Lung (tissue), 11 donors: ENCODE measurements at regions not wholly inside any gene's neighbourhood (a gene's known extent, or its start where the extent isn't known, plus 50 kb on each side); places are given as distances from the start of the nearest gene placed in this dataset.

Experiments used
- ATAC-seq: fragments of 200-7000 bp; cut with Tn5 transposase; one replicate; pipeline ENCODE4 v1.9.1; 2020; ENCODE audit warnings: moderate number of reproducible peaks; ENCODE audit not compliant: insufficient read depth, low FRiP score
- DNase-seq, 3 donors: peaks; one replicate each; pipeline ENCODE4 v3.0.0-alpha.2; 2013 to 2017
- H3K27ac ChIP-seq, 2 donors: one replicate each; pipeline ENCODE4 v1.5.1; 2013; ENCODE audit warnings: mild to moderate bottlenecking in 2 of 2, moderate library complexity in 2 of 2, control low read depth in 1 of 2, inconsistent platforms in 1 of 2, low read depth in 1 of 2, low read length in 1 of 2
- H3K27me3 ChIP-seq, 3 donors: one replicate each; pipeline ENCODE4 v1.5.1; 2013; ENCODE audit warnings: low read length in 2 of 3; ENCODE audit not compliant: control insufficient read depth in 3 of 3, insufficient read depth in 3 of 3
- H3K36me3 ChIP-seq, 4 donors: one replicate each; pipeline ENCODE4 v1.5.1; 2013; ENCODE audit warnings: low read length in 4 of 4, mild to moderate bottlenecking in 1 of 4, moderate library complexity in 1 of 4; ENCODE audit not compliant: control insufficient read depth in 4 of 4, insufficient read depth in 4 of 4
- H3K4me1 ChIP-seq, 5 donors: one replicate each; pipeline ENCODE4 v1.5.1; 2013; ENCODE audit warnings: low read length in 5 of 5, mild to moderate bottlenecking in 2 of 5, moderate library complexity in 1 of 5; ENCODE audit not compliant: control insufficient read depth in 5 of 5, insufficient read depth in 5 of 5
- H3K4me3 ChIP-seq: one replicate; pipeline ENCODE4 v1.5.1; 2013; ENCODE audit warnings: mild to moderate bottlenecking, control low read depth, moderate library complexity
- H3K9ac ChIP-seq, 2 donors: one replicate each; pipeline ENCODE4 v1.5.1; 2013; ENCODE audit warnings: low read length in 2 of 2, control low read depth in 1 of 2; ENCODE audit not compliant: insufficient read depth in 1 of 2
- H3K9me3 ChIP-seq, 4 donors: one replicate each; pipeline ENCODE4 v1.5.1; 2013; ENCODE audit warnings: low read length in 3 of 4, mild to moderate bottlenecking in 1 of 4, moderate library complexity in 1 of 4; ENCODE audit not compliant: control insufficient read depth in 4 of 4, insufficient read depth in 3 of 4
- CTCF ChIP-seq: IDR thresholded peaks from 2 replicates; pipeline ENCODE4 v1.5.1; 2012; ENCODE audit warnings: mild to moderate bottlenecking; ENCODE audit errors: control extremely low read depth, extremely low read depth
- WGBS, 2 donors: extraction: QIAGEN DNeasy Blood & Tissue Kit; methylation state at CpG; one replicate each; pipeline ENCODE4 v1.1.7; 2013; 5-methylcytosine and 5-hydroxymethylcytosine counted together
- donor health status: control.
- donor health status: control.
- donor health status: Bipolar disorder and iron deficiency.
- donor health status: healthy.
- donor health status: DM: yes; HTN: yes; CAD: no.

GRCh38 chr5:96072138-96072790 is 110.6 kb upstream of the ELL2 start:
- Histone ChIP-seq H3K27me3 (no peaks in the 10 kb centered on the region), H3K4me1 (peaks cover 0 to 4% (median 0%) of the 10 kb centered on the region in 5 donors), H3K4me3 (no peak overlapping the region), H3K9ac (no peak overlapping the region), H3K36me3 (no peaks in the 10 kb centered on the region), H3K27ac (no peak overlapping the region), H3K9me3 (no peaks in the 10 kb centered on the region)
- DNase-seq (no peak), ATAC-seq (no peak)
- TF ChIP-seq CTCF: no peak
- WGBS, 2 donors: 54 to 57% methylated on average over 4 of the region's 4 CpGs

- ATAC-seq (no peak), DNase-seq (no peak)
- peaks cover 0 to 4% (median 0%) of the 10 kb centered on the region in 5 donors for H3K4me1 ChIP-seq
- H3K4me3 ChIP-seq: no peak overlapping the region
- H3K36me3 ChIP-seq: no peaks in the 10 kb centered on the region
- WGBS, 2 donors: 56 to 75% methylated on average over 5 of the region's 5 CpGs
- no peaks in the 10 kb centered on the region for H3K9me3 ChIP-seq
- no peak overlapping the region for H3K9ac ChIP-seq
- TF ChIP-seq CTCF: no peak
- H3K27ac ChIP-seq: no peak overlapping the region
- no peaks in the 10 kb centered on the region for H3K27me3 ChIP-seq
Measured at GRCh38 chr5:96070622-96071225, 109.1 kb upstream of the ELL2 start.

- ATAC-seq (no peak), DNase-seq (no peak)
- no peak for TF ChIP-seq CTCF
- Histone ChIP-seq H3K9ac (no peak overlapping the region), H3K9me3 (no peaks in the 10 kb centered on the region), H3K36me3 (no peaks in the 10 kb centered on the region), H3K4me1 (peaks cover 0 to 4% (median 0%) of the 10 kb centered on the region in 5 donors), H3K27ac (no peak overlapping the region), H3K4me3 (no peak overlapping the region), H3K27me3 (no peaks in the 10 kb centered on the region)
- 73 to 86% methylated on average over 6 of the region's 6 CpGs for WGBS, 2 donors
Measured at GRCh38 chr5:96067894-96068614, 106.4 kb upstream of the ELL2 start.
